Cardiac fibroblast (primary cell): ENCODE measurements at regions not wholly inside any gene's neighbourhood (a gene's known extent, or its start where the extent isn't known, plus 50 kb on each side); places are given as distances from the start of the nearest gene placed in this dataset.
A peak's percentile ranks its signal among the peaks of the same experiment; 100 is the strongest.
"Not testable (repeated sequence)": the region's sequence is repeated elsewhere in the genome, so short reads cannot be mapped to it uniquely, and the experiment has no call there.

Experiments used
- DNase-seq, 2 donors: peaks; one replicate each; pipeline versions ENCODE4 v3.0.0 to v3.0.0-alpha.2; 2010; ENCODE audit warnings: low read depth in 2 of 2
- H3K4me3 ChIP-seq, 2 donors: replicated peaks in 1 of 2; 1 replicate in 1 of 2; 2 replicates in 1 of 2; pipeline ENCODE4 v1.5.1; 2011; ENCODE audit warnings: low read depth in 2 of 2, low read length in 2 of 2, mild to moderate bottlenecking in 2 of 2, moderate library complexity in 1 of 2
- CTCF ChIP-seq: IDR thresholded peaks from one replicate; pipeline ENCODE4 v1.5.1; 2011; ENCODE audit warnings: low read depth, mild to moderate bottlenecking, low read length, inconsistent platforms

GRCh38 chr4:19030536-19030935 is 1009.0 kb upstream of the LCORL start:
- H3K4me3 ChIP-seq = no peak overlapping the region
- no peak for DNase-seq
- no peak for TF ChIP-seq CTCF

DNA sequence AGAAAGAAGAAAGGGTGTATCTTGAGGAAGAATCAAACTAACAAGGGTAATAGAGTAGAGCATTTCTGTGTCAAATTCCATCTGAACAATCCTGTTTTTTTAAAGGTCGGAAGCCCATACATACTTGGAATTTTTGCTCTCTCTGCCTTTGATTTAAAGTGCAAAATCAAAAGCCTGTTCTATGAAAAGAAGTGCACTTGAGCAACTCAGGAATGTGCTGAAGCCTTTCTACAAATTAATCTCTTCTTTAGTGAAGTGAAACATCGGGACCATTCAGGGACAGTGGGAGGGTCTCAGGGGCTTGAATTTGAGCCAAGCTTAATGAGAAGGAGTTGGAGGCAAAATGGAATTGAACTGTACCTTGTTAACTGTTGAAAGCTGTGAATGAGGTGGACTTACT is 1008.5 kb upstream of the LCORL start:
- no peak for TF ChIP-seq CTCF
- H3K4me3 ChIP-seq = no peak overlapping the region
- no peak for DNase-seq

- no peak for TF ChIP-seq CTCF
- H3K4me3 ChIP-seq = no peak overlapping the region
- DNase-seq = peak in 1 of 2 donors; percentile 29
These were observed 1004.7 kb upstream of the LCORL start for GRCh38 chr4:19026281-19026680.

GRCh38 chr4:19025031-19025430 is 1003.5 kb upstream of the LCORL start:
- no peak for TF ChIP-seq CTCF
- DNase-seq = no peak
- H3K4me3 ChIP-seq = no peak overlapping the region

- TF ChIP-seq CTCF = no peak
- no peak overlapping the region for H3K4me3 ChIP-seq
- DNase-seq = no peak
These were observed 1002.5 kb upstream of the LCORL start for GRCh38 chr4:19024047-19024446.

DNA sequence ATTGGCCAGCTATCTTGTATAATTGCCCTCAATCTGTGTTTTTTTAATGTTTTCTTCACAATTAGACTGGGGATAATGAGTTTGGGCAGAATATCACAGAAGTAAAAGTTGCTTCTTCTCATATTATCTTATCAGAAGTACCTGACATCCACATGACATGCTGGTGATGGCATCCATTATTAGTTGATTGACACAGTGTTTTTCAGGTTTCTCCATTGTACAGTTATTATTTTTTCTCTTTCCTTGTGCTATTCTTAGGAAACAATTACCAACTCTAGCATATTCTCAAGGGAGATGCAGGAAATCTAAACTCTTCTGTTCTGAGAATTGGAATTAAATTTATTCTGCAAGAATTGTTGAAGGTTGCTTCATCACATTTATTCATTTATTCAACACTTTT is 1000.1 kb upstream of the LCORL start:
- TF ChIP-seq CTCF = no peak
- H3K4me3 ChIP-seq = no peak overlapping the region
- no peak for DNase-seq

- not testable (repeated sequence) for DNase-seq
These were observed 995.0 kb upstream of the LCORL start for GRCh38 chr4:19016550-19016949.

More at GRCh38 chr4:19016550-19016949, 995.0 kb upstream of the LCORL start:
- not testable (repeated sequence) for H3K4me3 ChIP-seq
